PC-3 (cell line): ENCODE measurements at regions not wholly inside any gene's neighbourhood (a gene's known extent, or its start where the extent isn't known, plus 50 kb on each side); places are given as distances from the start of the nearest gene placed in this dataset.

Experiments
- CTCF ChIP-seq: fragments of 300-600 bp; sonication (generic); conservative IDR thresholded peaks from 2 replicates; pipeline ENCODE4 v1.5.1; 2017; ENCODE audit warnings: antibody characterized with exemption, low read depth, mild to moderate bottlenecking, low read length
- EZH2 ChIP-seq: fragments of 300-600 bp; sonication (generic); IDR thresholded peaks from one replicate; pipeline ENCODE4 v1.6.1; 2017; ENCODE audit warnings: antibody characterized with exemption, mild to moderate bottlenecking, low read length; ENCODE audit not compliant: unreplicated experiment

GRCh38 chr16:26898200-26898599, 168.5 kb upstream of the C16orf82 start:
- TF ChIP-seq CTCF = no peak
- TF ChIP-seq EZH2 = no peak
